ENCODE measurements at regions not wholly inside any gene's neighbourhood (a gene's known extent, or its start where the extent isn't known, plus 50 kb on each side); places are given as distances from the start of the nearest gene placed in this dataset.

- no peak for TF ChIP-seq POLR2A (IDR thresholded peaks at IDR 0.05; ENCODE audit: low read length)
- DNase-seq, result peak; percentile 53 to 70
Measured at GRCh38 chr6:148144917-148145521, 197.6 kb upstream of the SASH1 start.

GRCh38 chr6:148146717-148147462 lies 195.7 kb upstream of the SASH1 start:
- DNase-seq, result no peak
- TF ChIP-seq POLR2A (IDR thresholded peaks at IDR 0.05; ENCODE audit: low read length), result no peak
- no peak for TF ChIP-seq GATA1 (IDR thresholded peaks at IDR 0.05; ENCODE audit: low read depth, low read length)

DNA sequence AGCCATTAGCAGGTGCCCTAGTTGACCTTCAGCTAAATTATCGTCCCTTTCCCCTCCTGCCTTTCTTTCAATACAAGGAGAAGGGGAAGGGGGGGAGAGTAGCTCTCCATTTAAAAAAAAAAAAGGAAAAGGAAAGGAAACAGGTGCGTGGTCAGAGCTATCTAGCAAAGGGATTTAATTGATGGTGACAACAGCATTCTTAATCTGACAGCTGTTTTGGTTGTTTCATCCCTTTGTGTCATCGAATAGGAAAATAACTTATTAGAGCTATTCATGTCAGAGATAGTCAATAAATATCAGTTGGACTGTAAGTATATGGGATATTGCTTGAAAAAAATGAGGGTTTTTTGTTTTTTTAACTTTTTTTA lies 195.2 kb upstream of the SASH1 start:
- no peak for TF ChIP-seq GATA1 (IDR thresholded peaks at IDR 0.05; ENCODE audit: low read depth, low read length)
- TF ChIP-seq POLR2A (IDR thresholded peaks at IDR 0.05; ENCODE audit: low read length), result no peak
- DNase-seq, result no peak

GRCh38 chr6:148151896-148152643 lies 190.6 kb upstream of the SASH1 start:
- DNase-seq, result no peak
- TF ChIP-seq GATA1 (IDR thresholded peaks at IDR 0.05; ENCODE audit: low read depth, low read length) (no peak), POLR2A (IDR thresholded peaks at IDR 0.05; ENCODE audit: low read length) (no peak)

DNA sequence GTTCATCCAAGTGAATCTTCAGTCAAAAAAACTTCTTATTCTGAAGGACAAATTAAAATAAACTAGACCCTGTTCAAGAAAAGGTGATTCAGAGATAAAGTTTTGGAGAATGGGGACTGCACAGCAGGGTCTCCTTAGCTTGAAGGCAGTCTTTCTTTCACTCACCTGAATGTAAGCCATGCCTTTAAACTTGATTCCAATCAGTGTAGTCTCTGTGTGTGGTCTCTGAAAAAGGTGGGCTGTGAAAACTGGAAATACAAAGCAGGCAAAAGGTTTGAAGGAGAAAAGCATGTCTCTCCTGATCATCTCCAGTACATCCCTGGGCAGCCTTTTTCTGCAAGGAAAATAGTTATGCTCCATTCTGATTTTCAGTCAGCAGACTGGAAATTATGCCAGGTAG lies 188.0 kb upstream of the SASH1 start:
- TF ChIP-seq GATA1 (IDR thresholded peaks at IDR 0.05; ENCODE audit: low read depth, low read length) (no peak), POLR2A (IDR thresholded peaks at IDR 0.05; ENCODE audit: low read length) (no peak)
- DNase-seq, result no peak

DNA sequence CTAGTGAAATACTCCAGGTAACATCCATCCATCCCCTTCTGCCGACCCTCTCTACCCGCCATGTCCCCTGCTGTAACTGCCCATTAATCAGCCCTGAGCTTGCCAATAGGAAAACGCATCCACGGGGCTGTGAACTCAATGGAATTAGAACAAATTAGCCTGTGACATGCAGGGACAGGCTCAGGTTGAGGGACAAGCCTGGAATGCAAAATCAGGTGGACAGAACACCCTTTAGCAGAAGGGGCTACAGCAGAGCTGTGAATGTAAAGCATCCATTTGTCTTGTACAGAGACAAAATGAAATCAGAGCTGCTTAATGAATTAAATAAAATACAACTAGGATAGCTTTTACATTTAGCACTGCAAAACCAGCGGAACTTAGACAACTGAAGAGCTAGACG lies 187.3 kb upstream of the SASH1 start:
- no peak for DNase-seq
- TF ChIP-seq GATA1 (IDR thresholded peaks at IDR 0.05; ENCODE audit: low read depth, low read length), result no peak
- no peak for TF ChIP-seq POLR2A (IDR thresholded peaks at IDR 0.05; ENCODE audit: low read length)

- no peak for DNase-seq
- TF ChIP-seq POLR2A (IDR thresholded peaks at IDR 0.05; ENCODE audit: low read length) (no peak), GATA1 (IDR thresholded peaks at IDR 0.05; ENCODE audit: low read depth, low read length) (no peak)
Measured at GRCh38 chr6:148157841-148158240, 184.8 kb upstream of the SASH1 start.

DNA sequence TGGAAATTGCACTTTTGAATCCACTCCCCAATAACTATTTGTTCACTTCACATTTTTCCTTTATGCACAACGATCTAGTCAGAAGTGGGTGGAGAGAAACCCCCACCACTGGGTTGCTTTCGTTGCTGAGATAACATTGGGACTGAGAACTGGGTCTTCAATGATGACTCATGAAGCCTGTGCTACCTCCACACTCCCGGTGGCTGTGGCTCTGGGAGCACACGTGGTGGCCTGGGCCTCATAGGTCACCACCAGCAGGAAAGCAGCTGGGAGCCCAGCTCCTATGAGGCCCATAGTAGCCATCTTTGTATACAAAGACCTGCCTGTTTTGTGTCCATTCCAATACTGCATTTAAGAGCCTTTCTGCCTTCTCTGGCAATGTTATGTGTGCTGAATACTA lies 178.0 kb upstream of the SASH1 start:
- TF ChIP-seq GATA1 (IDR thresholded peaks at IDR 0.05; ENCODE audit: low read depth, low read length) (no peak), POLR2A (IDR thresholded peaks at IDR 0.05; ENCODE audit: low read length) (no peak)
- no peak for DNase-seq

DNA sequence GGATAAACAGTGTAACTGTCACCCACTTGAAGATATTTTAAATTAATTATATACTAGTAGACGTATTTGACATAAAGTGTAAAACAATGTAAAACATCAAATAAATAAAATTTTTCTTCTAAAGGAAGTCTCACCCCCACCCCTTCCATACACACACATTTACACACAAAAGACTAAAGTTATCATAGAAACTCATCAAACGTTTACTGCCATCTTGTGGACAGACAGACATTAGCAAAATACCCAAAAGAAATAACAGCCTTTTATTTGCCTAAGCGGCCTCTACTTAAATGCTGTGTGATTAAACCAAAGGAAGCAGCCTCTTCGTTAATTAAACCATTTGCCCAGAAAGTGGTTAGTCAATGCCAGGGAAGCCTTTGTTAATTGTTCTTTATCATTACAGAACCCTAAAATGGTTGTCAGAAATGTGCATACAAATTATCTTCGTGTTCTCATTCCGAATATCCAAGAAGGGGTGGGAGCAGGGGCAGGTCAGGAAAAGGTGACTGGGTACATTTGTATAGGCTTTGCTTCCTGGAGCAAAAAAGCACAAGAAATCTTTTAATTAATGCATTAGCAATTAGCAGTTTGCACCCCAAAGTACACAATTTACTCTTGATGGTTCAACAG lies 176.2 kb upstream of the SASH1 start:
- DNase-seq, result peak; percentile 31 to 51
- TF ChIP-seq POLR2A (IDR thresholded peaks at IDR 0.05; ENCODE audit: low read length), result no peak
- TF ChIP-seq GATA1 (IDR thresholded peaks at IDR 0.05; ENCODE audit: low read depth, low read length), result no peak

- no peak for DNase-seq
- TF ChIP-seq POLR2A (IDR thresholded peaks at IDR 0.05; ENCODE audit: low read length) (no peak), GATA1 (IDR thresholded peaks at IDR 0.05; ENCODE audit: low read depth, low read length) (no peak)
Measured at GRCh38 chr6:148169706-148170105, 172.9 kb upstream of the SASH1 start.

DNA sequence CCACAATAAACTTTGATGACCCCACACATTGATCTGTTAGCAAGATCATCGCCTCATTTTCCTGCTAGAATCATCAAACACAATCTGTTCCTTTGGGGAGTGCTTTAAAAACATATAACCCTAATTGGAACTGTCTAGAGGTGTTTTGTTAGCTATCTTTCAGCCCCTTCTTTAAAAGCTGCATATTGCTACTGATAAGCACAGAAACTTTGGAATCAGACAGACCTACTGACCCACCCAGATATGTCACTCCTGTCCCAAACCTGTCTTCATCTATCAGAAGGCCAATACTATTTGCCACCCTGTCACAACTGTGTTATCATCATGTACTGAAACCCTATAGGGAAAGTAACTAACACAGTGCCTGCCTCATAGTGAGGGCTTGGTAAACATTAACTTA lies 172.4 kb upstream of the SASH1 start:
- TF ChIP-seq GATA1 (IDR thresholded peaks at IDR 0.05; ENCODE audit: low read depth, low read length), result no peak
- TF ChIP-seq POLR2A (IDR thresholded peaks at IDR 0.05; ENCODE audit: low read length), result no peak
- peak in 1 of 2 experiments; percentile 11 for DNase-seq

DNA sequence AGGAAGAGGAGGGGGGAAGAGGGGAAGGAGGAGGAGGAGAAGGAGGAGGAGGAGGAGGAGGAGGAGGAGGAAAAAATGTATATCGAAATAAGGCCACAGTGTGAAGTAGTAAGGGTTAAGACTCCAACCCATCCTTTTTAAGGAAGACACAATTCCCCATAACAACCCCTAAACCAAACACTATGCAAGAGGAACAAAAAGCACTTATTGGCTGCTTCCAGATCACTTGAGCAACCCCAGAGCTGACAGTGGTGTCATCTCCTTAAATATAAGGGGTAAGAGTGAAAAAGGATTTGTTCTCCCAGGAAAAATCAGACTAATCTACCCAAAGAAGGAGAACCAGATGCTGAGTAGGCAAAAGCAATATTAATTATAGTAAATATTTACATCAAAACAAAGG lies 169.1 kb upstream of the SASH1 start:
- no peak for DNase-seq
- TF ChIP-seq POLR2A (IDR thresholded peaks at IDR 0.05; ENCODE audit: low read length) (no peak), GATA1 (IDR thresholded peaks at IDR 0.05; ENCODE audit: low read depth, low read length) (no peak)

GRCh38 chr6:148175550-148176188 lies 167.0 kb upstream of the SASH1 start:
- TF ChIP-seq GATA1 (IDR thresholded peaks at IDR 0.05; ENCODE audit: low read depth, low read length) (no peak), POLR2A (IDR thresholded peaks at IDR 0.05; ENCODE audit: low read length) (no peak)
- DNase-seq, result no peak
